NT2/D1 (cell line): ENCODE measurements at regions not wholly inside any gene's neighbourhood (a gene's known extent, or its start where the extent isn't known, plus 50 kb on each side); places are given as distances from the start of the nearest gene placed in this dataset.

Experiments
- SUZ12 ChIP-seq: IDR thresholded peaks from 2 replicates; pipeline ENCODE4 v1.6.1; 2011; ENCODE audit not compliant: insufficient read length, insufficient read depth; ENCODE audit errors: extremely low read depth
- YY1 ChIP-seq: IDR thresholded peaks from 2 replicates; pipeline ENCODE4 v1.6.1; 2011; ENCODE audit not compliant: insufficient read length, insufficient read depth

- no peak for TF ChIP-seq YY1
- TF ChIP-seq SUZ12, result no peak
Observed at GRCh38 chr15:87420017-87420416, 836.5 kb downstream of the NTRK3 start.
